ENCODE measurements at regions not wholly inside any gene's neighbourhood (a gene's known extent, or its start where the extent isn't known, plus 50 kb on each side); places are given as distances from the start of the nearest gene placed in this dataset.

GRCh38 chr1:37102656-37103382, 68.5 kb upstream of the GRIK3 start:
- TF ChIP-seq, protein P1, sequence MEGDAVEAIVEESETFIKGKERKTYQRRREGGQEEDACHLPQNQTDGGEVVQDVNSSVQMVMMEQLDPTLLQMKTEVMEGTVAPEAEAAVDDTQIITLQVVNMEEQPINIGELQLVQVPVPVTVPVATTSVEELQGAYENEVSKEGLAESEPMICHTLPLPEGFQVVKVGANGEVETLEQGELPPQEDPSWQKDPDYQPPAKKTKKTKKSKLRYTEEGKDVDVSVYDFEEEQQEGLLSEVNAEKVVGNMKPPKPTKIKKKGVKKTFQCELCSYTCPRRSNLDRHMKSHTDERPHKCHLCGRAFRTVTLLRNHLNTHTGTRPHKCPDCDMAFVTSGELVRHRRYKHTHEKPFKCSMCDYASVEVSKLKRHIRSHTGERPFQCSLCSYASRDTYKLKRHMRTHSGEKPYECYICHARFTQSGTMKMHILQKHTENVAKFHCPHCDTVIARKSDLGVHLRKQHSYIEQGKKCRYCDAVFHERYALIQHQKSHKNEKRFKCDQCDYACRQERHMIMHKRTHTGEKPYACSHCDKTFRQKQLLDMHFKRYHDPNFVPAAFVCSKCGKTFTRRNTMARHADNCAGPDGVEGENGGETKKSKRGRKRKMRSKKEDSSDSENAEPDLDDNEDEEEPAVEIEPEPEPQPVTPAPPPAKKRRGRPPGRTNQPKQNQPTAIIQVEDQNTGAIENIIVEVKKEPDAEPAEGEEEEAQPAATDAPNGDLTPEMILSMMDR (IDR thresholded peaks at IDR 0.05; ENCODE audit: insufficient read depth, low read length), result no peak
- TF ChIP-seq POLR2AphosphoS5 (IDR thresholded peaks at IDR 0.05; ENCODE audit: low read depth) (no peak), REST (IDR thresholded peaks at IDR 0.05; ENCODE audit: insufficient replicate concordance, low read depth) (no peak), GABPA (IDR thresholded peaks at IDR 0.05; ENCODE audit: low read depth) (no peak), SPI1 (IDR thresholded peaks at IDR 0.05; ENCODE audit: borderline replicate concordance, low read depth) (no peak)
